ENCODE measurements at regions not wholly inside any gene's neighbourhood (a gene's known extent, or its start where the extent isn't known, plus 50 kb on each side); places are given as distances from the start of the nearest gene placed in this dataset.

DNA sequence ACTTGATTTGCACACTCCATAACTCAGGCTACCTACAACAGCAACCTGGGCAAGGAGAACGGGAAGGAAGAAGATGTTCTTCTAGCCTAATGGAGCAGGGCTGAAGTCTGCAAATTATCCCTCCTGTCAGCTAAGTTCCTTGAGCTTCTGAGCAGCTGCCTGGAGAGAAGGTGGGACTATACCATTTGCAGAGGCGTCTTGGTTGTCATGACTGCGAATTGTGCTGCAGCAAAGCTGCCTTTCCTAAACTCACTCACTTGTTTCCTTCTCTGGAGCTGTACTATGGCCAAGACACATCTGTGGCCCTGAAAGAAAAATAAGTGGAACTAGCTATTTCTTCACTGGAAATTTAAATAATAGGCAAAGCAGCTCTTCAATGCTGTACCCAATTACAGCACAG lies 682.4 kb upstream of the GRIA3 start:
- no peak for DNase-seq (ENCODE audit: extremely low spot score)
- no peak for TF ChIP-seq CTCF (IDR thresholded peaks at IDR 0.05; ENCODE audit: control extremely low read depth, extremely low read depth, low read depth, missing control alignments)
- POLR2A ChIA-PET = no interaction called here
- CTCF ChIA-PET = no interaction called here

DNA sequence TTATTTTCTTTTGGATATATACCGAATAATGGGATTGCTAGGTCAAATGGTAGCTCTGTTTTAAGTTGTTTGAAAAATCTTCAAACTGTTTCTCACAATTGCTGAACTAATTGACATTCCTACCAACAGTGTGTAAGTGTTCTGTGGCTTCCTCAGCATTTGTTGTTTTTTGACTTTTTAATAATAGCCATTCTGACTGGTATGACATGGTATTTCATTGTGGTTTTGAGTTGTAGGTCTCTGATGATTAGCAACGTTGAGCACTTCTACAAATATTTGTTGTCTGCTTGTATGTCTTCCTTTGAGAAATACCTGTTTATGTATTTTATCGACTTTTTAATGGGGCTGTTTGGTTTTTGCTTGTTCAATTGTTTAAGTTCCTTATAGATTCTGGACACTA lies 680.1 kb upstream of the GRIA3 start:
- no peak for TF ChIP-seq CTCF (IDR thresholded peaks at IDR 0.05; ENCODE audit: control extremely low read depth, extremely low read depth, low read depth, missing control alignments)
- ChIA-PET CTCF (no interaction called here), POLR2A (no interaction called here)
- no peak for DNase-seq (ENCODE audit: extremely low spot score)

DNA sequence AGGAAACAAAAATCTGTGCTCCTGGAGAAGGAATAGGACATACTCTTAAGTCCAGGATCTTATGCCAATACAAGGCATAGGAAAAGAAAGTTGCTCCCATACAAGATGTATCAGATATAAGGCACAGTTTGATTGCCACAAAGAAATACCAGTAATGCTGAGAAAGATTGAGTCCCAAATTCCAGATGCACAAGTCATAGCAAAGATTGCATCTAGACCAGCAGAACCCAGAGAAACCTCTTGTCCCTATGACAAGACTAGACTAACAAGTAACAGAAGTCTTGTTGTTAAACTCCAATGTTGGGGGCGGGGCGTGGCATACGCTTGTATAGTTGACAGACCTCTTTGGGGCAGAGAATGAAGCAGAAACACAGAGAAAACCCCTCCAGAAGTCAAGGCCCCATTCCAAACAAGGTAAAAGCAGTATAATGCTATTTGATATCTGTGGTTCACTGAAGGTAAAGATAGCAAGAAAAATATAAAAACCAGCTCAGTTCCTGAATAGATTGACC lies 671.5 kb upstream of the GRIA3 start:
- no peak for DNase-seq (ENCODE audit: extremely low spot score)
- ChIA-PET POLR2A (no interaction called here), CTCF (no interaction called here)
- no peak for TF ChIP-seq CTCF (IDR thresholded peaks at IDR 0.05; ENCODE audit: control extremely low read depth, extremely low read depth, low read depth, missing control alignments)

DNA sequence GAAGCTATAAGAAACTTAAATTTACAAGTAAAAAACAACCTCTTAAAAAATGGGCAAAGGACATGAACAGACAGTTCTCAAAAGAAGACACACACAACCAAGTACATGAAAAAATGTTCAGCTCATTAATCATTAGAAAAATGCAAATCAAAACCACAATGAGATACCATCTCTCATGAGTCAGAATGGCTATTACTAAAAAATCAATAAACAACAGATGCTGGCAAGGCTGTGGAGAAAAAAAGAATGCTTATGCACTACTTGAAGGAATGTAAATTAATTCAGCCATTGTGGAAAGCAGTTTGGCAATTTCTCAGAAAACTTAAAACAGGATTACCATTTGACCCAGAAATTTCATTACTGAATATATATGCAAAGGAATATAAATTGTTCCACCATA lies 666.3 kb upstream of the GRIA3 start:
- ChIA-PET POLR2A (no interaction called here), CTCF (no interaction called here)
- DNase-seq (ENCODE audit: extremely low spot score) = no peak
- no peak for TF ChIP-seq CTCF (IDR thresholded peaks at IDR 0.05; ENCODE audit: control extremely low read depth, extremely low read depth, low read depth, missing control alignments)

DNA sequence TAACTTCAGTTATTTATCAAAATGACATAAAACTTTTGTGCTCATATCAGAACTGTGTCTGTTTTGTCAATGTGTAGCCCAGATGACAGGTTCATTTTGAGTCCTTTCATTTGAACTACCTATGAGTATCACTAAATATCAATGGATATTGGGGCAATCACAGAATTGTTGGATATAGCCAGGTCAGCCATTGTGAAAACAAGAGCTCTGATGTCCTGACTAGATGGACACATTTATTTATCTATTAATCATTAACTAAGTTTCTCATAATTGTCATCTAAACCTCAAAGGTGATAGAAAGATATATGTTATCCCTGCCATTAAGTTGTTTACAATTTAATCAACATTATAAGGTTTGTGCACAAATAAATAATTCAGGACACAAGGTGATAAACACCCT lies 638.3 kb upstream of the GRIA3 start:
- no peak for DNase-seq (ENCODE audit: extremely low spot score)
- ChIA-PET POLR2A (no interaction called here), CTCF (no interaction called here)
- no peak for TF ChIP-seq CTCF (IDR thresholded peaks at IDR 0.05; ENCODE audit: control extremely low read depth, extremely low read depth, low read depth, missing control alignments)

DNA sequence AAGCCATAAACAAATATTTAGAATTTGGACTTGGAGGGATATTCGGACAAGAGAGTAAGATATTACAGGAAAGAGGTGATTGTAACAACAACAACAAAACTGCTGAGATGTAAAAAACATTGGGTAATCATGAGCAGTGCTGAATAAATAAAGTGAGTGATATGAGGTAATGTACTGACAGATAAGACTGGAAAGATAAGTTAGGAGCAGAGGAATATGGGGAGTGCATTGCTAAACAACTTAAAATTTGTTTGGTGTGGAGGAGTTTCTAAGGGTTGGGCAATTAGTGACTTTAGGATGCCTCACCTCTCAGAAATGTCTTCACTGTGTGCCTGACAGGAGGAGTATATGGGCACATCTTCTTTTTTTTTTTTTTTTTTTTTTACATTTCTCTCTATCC lies 637.8 kb upstream of the GRIA3 start:
- POLR2A ChIA-PET = no interaction called here
- no peak for DNase-seq (ENCODE audit: extremely low spot score)
- no peak for TF ChIP-seq CTCF (IDR thresholded peaks at IDR 0.05; ENCODE audit: control extremely low read depth, extremely low read depth, low read depth, missing control alignments)
- CTCF ChIA-PET = no interaction called here

- ChIA-PET CTCF (no interaction called here), POLR2A (no interaction called here)
- DNase-seq (ENCODE audit: extremely low spot score) = no peak
- TF ChIP-seq CTCF (IDR thresholded peaks at IDR 0.05; ENCODE audit: control extremely low read depth, extremely low read depth, low read depth, missing control alignments) = no peak
These were observed 631.7 kb upstream of the GRIA3 start for GRCh38 chrX:122552286-122552800.
